Nephron progenitor cell (in vitro differentiated cells): ENCODE measurements at regions not wholly inside any gene's neighbourhood (a gene's known extent, or its start where the extent isn't known, plus 50 kb on each side); places are given as distances from the start of the nearest gene placed in this dataset.
A peak's percentile ranks its signal among the peaks of the same experiment; 100 is the strongest.

Experiments used
- DNase-seq: peaks from one replicate; pipeline ENCODE4 v3.0.0; 2021
- H3K27ac Mint-ChIP-seq: 2 replicates; pipeline ENCODE4 v1.8.0; 2021; ENCODE audit warnings: mild to moderate bottlenecking, moderate library complexity, mixed read lengths
- H3K27me3 Mint-ChIP-seq: 2 replicates; pipeline ENCODE4 v1.8.0; 2021; ENCODE audit warnings: mild to moderate bottlenecking, low read depth, mixed read lengths; ENCODE audit not compliant: poor library complexity
- H3K36me3 Mint-ChIP-seq: 2 replicates; pipeline ENCODE4 v1.8.0; 2021; ENCODE audit warnings: low read depth, mixed read lengths
- H3K4me1 Mint-ChIP-seq: 2 replicates; pipeline ENCODE4 v1.8.0; 2021; ENCODE audit warnings: mixed read lengths
- H3K4me3 Mint-ChIP-seq: 2 replicates; pipeline ENCODE4 v1.8.0; 2021; ENCODE audit warnings: mild to moderate bottlenecking, moderate library complexity, mixed read lengths
- H3K9me3 Mint-ChIP-seq: 2 replicates; pipeline ENCODE4 v1.8.0; 2021; ENCODE audit warnings: mild to moderate bottlenecking, moderate library complexity, mixed read lengths
- CTCF ChIP-seq: fragments of 200-600 bp; sonication (generic); IDR thresholded peaks from 2 replicates; pipeline ENCODE4 v1.5.0; 2021; ENCODE audit warnings: antibody characterized with exemption

- TF ChIP-seq CTCF, result no peak
- Mint-ChIP-seq H3K36me3 (no peaks in the 10 kb centered on the region), H3K4me1 (peaks cover 55% of the 10 kb centered on the region), H3K4me3 (no peak overlapping the region), H3K9me3 (peaks cover 21% of the 10 kb centered on the region), H3K27me3 (peaks cover 3% of the 10 kb centered on the region), H3K27ac (no peak overlapping the region)
- no peak for DNase-seq
Observed at GRCh38 chr3:150077107-150077506, 106.4 kb upstream of the PFN2 start.

GRCh38 chr3:150076443-150076842 is 105.7 kb upstream of the PFN2 start:
- TF ChIP-seq CTCF, result no peak
- Mint-ChIP-seq H3K27me3 (peaks cover 3% of the 10 kb centered on the region), H3K4me1 (peaks cover 58% of the 10 kb centered on the region), H3K9me3 (peaks cover 21% of the 10 kb centered on the region), H3K36me3 (no peaks in the 10 kb centered on the region), H3K4me3 (no peak overlapping the region), H3K27ac (no peak overlapping the region)
- no peak for DNase-seq

GRCh38 chr3:150075417-150075865 is 104.7 kb upstream of the PFN2 start:
- DNase-seq, result no peak
- Mint-ChIP-seq H3K4me3 (no peak overlapping the region), H3K27ac (peak overlapping the region; percentile 58), H3K36me3 (no peaks in the 10 kb centered on the region), H3K4me1 (peaks cover 56% of the 10 kb centered on the region), H3K27me3 (peaks cover 3% of the 10 kb centered on the region), H3K9me3 (peaks cover 21% of the 10 kb centered on the region)
- no peak for TF ChIP-seq CTCF

GRCh38 chr3:150074697-150075416 is 104.2 kb upstream of the PFN2 start:
- TF ChIP-seq CTCF, result no peak
- Mint-ChIP-seq H3K9me3 (peaks cover 21% of the 10 kb centered on the region), H3K27me3 (peaks cover 3% of the 10 kb centered on the region), H3K4me3 (no peak overlapping the region), H3K27ac (peak overlapping the region; percentile 77), H3K36me3 (no peaks in the 10 kb centered on the region), H3K4me1 (peaks cover 50% of the 10 kb centered on the region)
- DNase-seq, result no peak

- Mint-ChIP-seq H3K4me3 (no peak overlapping the region), H3K9me3 (peaks cover 21% of the 10 kb centered on the region), H3K27me3 (peaks cover 3% of the 10 kb centered on the region), H3K4me1 (peaks cover 50% of the 10 kb centered on the region), H3K36me3 (no peaks in the 10 kb centered on the region), H3K27ac (peak overlapping the region; percentile 77)
- DNase-seq, result no peak
- no peak for TF ChIP-seq CTCF
Observed at GRCh38 chr3:150074277-150074676, 103.6 kb upstream of the PFN2 start.

GRCh38 chr3:150073513-150073912 is 102.8 kb upstream of the PFN2 start:
- TF ChIP-seq CTCF, result no peak
- H3K4me1 Mint-ChIP-seq, result peaks cover 45% of the 10 kb centered on the region
- H3K36me3 Mint-ChIP-seq, result no peaks in the 10 kb centered on the region
- H3K9me3 Mint-ChIP-seq, result peaks cover 21% of the 10 kb centered on the region
- H3K27ac Mint-ChIP-seq, result peak overlapping the region; percentile 44
- no peak for DNase-seq
- H3K4me3 Mint-ChIP-seq, result peak overlapping the region; percentile 18
- no peaks in the 10 kb centered on the region for H3K27me3 Mint-ChIP-seq
